ENCODE measurements at regions not wholly inside any gene's neighbourhood (a gene's known extent, or its start where the extent isn't known, plus 50 kb on each side); places are given as distances from the start of the nearest gene placed in this dataset.

DNA sequence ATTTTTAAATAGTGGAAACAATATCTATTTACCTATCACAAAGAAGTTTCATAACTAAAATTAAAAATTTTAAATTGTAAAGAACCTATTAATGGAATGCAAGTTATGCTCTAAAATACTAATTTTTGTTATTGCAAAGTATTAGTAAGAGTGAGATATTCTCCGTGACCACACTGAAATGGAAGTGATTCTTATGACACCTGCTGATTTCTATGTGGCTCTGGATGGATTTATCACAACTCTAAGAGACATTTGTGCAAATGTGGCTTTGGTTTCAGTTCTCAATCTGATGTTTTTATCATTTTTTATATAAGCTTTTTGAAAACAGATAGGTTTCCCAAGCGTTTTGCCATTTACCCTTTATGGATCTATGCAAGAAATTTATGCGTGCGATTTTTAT is 497.8 kb downstream of the NAV3 start:
- no peak for TF ChIP-seq CTBP1 (IDR thresholded peaks at IDR 0.05; ENCODE audit: borderline replicate concordance)
- no peak for TF ChIP-seq SP1 (IDR thresholded peaks at IDR 0.05)
- TF ChIP-seq FOXK2 (IDR thresholded peaks at IDR 0.05), result no peak
- no peak for TF ChIP-seq ZNF384 (IDR thresholded peaks at IDR 0.05)
- TF ChIP-seq BHLHE40 (IDR thresholded peaks at IDR 0.05; ENCODE audit: borderline replicate concordance), result no peak

Measured in HEK293T (cell line).